Smooth muscle cell (in vitro differentiated cells): ENCODE measurements at regions not wholly inside any gene's neighbourhood (a gene's known extent, or its start where the extent isn't known, plus 50 kb on each side); places are given as distances from the start of the nearest gene placed in this dataset.
"Not testable (repeated sequence)": the region's sequence is repeated elsewhere in the genome, so short reads cannot be mapped to it uniquely, and the experiment has no call there.

Source experiments
- DNase-seq: peaks from one replicate; lab custom pipeline; 2025; ENCODE audit not compliant: unreplicated experiment; lab: John Stamatoyannopoulos, UW
- H2AFZ ChIP-seq: fragments of 200-600 bp; sonication (generic); 2 replicates; pipeline ENCODE4 v1.6.0; 2016; ENCODE audit warnings: antibody characterized with exemption, low read depth, mild to moderate bottlenecking
- H3F3A ChIP-seq: fragments of 200-600 bp; sonication (generic); 2 replicates; pipeline ENCODE4 v1.6.0; 2017; ENCODE audit warnings: antibody characterized with exemption, low read depth
- H3K27ac ChIP-seq: fragments of 200-600 bp; sonication (generic); 2 replicates; pipeline ENCODE4 v1.5.1; 2016; ENCODE audit warnings: low read depth, mild to moderate bottlenecking
- H3K27me3 ChIP-seq: fragments of 200-600 bp; sonication (generic); 2 replicates; pipeline ENCODE4 v1.6.1; 2016; ENCODE audit warnings: low read depth, mild to moderate bottlenecking
- H3K36me3 ChIP-seq: fragments of 200-600 bp; sonication (generic); 2 replicates; pipeline ENCODE4 v1.5.1; 2016; ENCODE audit warnings: low read depth
- H3K4me1 ChIP-seq: fragments of 200-600 bp; sonication (generic); 2 replicates; pipeline ENCODE4 v1.5.1; 2016; ENCODE audit warnings: low read depth
- H3K4me2 ChIP-seq: fragments of 200-600 bp; sonication (generic); 2 replicates; pipeline ENCODE4 v1.6.0; 2016; ENCODE audit warnings: mild to moderate bottlenecking
- H3K4me3 ChIP-seq: fragments of 200-600 bp; sonication (generic); 2 replicates; pipeline ENCODE4 v1.5.1; 2016; ENCODE audit warnings: mild to moderate bottlenecking
- H3K79me2 ChIP-seq: fragments of 200-600 bp; sonication (generic); 2 replicates; pipeline ENCODE4 v1.6.0; 2016; ENCODE audit warnings: low read depth, mild to moderate bottlenecking
- H3K9ac ChIP-seq: fragments of 200-600 bp; sonication (generic); 2 replicates; pipeline ENCODE4 v1.6.0; 2016; ENCODE audit warnings: low read depth
- H3K9me3 ChIP-seq: fragments of 200-600 bp; sonication (generic); replicated peaks from 2 replicates; pipeline ENCODE4 v1.5.1; 2016; ENCODE audit warnings: low read depth
- H4K20me1 ChIP-seq: fragments of 200-600 bp; sonication (generic); 2 replicates; pipeline ENCODE4 v1.6.0; 2016; ENCODE audit warnings: low read depth
- WGBS: methylation state at CpG from one replicate; pipeline ENCODE4 v1.1.7; 2016; ENCODE audit warnings: low lambda C conversion rate; 5-methylcytosine and 5-hydroxymethylcytosine counted together

DNA sequence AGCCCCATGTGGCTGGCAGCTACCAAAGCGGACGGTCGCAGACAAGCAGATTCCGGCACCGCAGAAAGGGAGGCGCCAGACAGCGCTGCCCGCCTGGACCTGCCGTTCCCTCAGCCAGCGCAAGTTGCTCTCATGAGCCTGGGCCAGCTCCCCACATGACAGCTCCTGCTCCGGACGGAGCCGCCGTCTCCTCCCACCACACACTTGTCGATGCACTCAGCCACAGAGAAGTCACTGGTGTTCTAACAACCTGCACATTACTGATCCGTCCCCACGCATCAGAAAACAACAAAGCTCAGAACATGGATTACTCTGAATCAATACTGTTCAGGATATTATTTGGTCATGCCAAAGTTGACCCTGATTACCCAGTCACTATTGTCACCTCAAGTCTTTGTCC lies 74.4 kb upstream of the TNK2 start:
- not testable (repeated sequence) for H3K4me2 ChIP-seq, H3K27me3 ChIP-seq, H3K9ac ChIP-seq, H3K27ac ChIP-seq, H3K36me3 ChIP-seq, H3F3A ChIP-seq, H3K9me3 ChIP-seq, H2AFZ ChIP-seq, H3K4me3 ChIP-seq, DNase-seq, H3K4me1 ChIP-seq
- peaks cover 10% of the 10 kb centered on the region for H3K79me2 ChIP-seq
- peaks cover 27% of the 10 kb centered on the region for H4K20me1 ChIP-seq
- WGBS, result 92% methylated on average over 17 of the region's 17 CpGs

DNA sequence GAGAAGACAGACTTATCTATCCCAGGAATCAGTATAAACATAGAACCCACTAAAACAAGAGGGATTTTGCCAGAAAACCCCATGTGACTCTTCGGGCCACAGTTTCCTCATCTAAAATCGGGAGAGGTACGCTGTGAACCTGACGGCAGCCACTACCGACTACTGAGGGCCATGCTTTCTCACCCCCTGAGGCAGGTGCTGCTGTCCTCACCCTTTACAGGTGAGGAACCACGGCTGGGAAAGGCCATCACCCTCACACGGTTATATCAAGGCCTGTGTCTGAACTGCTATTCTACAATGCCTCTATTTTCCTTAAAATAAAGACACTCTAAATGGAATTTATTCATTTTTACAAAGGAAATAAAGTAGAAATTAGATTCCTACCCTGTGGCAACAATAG lies 73.4 kb upstream of the TNK2 start:
- H3K27me3 ChIP-seq, H2AFZ ChIP-seq, H3K4me1 ChIP-seq, H3K27ac ChIP-seq, DNase-seq, H3K9ac ChIP-seq, H3K79me2 ChIP-seq, H3K4me2 ChIP-seq, H3K9me3 ChIP-seq, H3K4me3 ChIP-seq, H3F3A ChIP-seq, H3K36me3 ChIP-seq: not testable (repeated sequence)
- WGBS, result 91% methylated on average over 7 of the region's 7 CpGs
- peaks cover 24% of the 10 kb centered on the region for H4K20me1 ChIP-seq

DNA sequence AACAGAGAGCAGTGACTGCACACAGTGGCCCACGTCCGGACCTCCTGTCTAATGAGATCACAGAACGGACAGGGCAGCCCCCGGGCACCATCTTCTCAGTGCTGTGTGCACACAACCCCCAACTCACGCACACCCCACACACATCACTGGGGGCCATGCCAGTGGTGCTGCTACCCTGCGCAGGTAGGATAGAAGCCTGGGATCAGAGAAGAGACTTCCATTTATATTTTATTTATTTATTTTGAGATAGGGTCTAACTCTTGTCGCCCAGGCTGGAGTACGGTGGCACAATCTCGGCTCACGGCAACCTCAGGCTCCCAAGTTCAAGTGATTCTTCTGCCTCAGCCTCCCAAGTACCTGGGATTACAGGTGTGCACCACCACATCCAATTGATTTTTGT lies 71.5 kb upstream of the TNK2 start:
- peaks cover 20% of the 10 kb centered on the region for H4K20me1 ChIP-seq
- H3K79me2 ChIP-seq, DNase-seq, H3F3A ChIP-seq, H3K4me2 ChIP-seq, H3K27ac ChIP-seq, H3K36me3 ChIP-seq, H3K9ac ChIP-seq, H3K9me3 ChIP-seq, H2AFZ ChIP-seq, H3K4me3 ChIP-seq, H3K27me3 ChIP-seq, H3K4me1 ChIP-seq: not testable (repeated sequence)
- WGBS, result 98% methylated on average over 10 of the region's 10 CpGs

DNA sequence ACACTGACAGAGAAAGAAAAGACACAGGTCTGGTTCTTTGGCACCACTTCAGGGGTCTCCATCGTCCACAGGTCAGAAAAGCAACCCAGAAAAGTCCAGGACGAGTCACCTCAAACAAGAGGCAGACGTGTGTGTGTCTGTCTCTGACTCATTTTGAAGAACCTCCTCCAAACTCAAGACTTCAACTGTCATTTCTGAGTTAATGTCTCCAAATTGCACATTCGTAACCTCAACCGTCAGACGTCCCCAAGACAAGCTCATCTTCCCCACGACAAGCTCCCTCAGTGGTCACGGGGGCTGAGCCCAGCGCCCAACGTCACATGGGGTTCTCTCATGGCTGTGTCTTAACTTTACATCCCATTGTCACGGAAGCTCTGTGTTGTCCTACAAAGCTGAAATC lies 70.2 kb upstream of the TNK2 start:
- H4K20me1 ChIP-seq, result peaks cover 13% of the 10 kb centered on the region
- not testable (repeated sequence) for H3K4me3 ChIP-seq, H3K4me2 ChIP-seq, H3K27me3 ChIP-seq, H3K79me2 ChIP-seq, H3K4me1 ChIP-seq, H3K9ac ChIP-seq, H3K9me3 ChIP-seq, DNase-seq, H3K27ac ChIP-seq, H2AFZ ChIP-seq, H3F3A ChIP-seq, H3K36me3 ChIP-seq
- WGBS, result 93% methylated on average over 3 of the region's 11 CpGs

DNA sequence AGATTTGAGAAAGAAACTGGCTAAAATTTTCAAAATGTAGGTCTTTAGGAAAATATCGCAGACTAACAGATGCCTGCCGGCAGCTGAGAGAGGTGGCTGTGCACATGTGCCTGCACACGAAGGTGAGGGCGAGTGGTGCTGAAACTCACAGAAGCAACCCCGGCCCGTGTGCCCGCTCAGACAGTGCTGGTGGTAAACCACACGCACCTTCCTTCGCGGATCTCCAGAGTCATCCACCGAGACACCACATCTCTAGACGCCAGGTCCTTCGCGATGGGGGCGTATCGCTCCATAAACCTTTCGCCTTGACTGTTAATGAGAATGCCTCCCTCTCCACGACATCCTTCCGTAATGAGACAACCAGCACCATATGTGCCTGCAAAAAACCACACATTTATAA lies 68.5 kb upstream of the TNK2 start:
- H3K9ac ChIP-seq, H3K79me2 ChIP-seq, H3K27me3 ChIP-seq, H3K27ac ChIP-seq, H3F3A ChIP-seq, H4K20me1 ChIP-seq, DNase-seq, H3K4me2 ChIP-seq, H3K36me3 ChIP-seq, H2AFZ ChIP-seq, H3K4me3 ChIP-seq, H3K4me1 ChIP-seq, H3K9me3 ChIP-seq: not testable (repeated sequence)
- 99% methylated on average over 10 of the region's 19 CpGs for WGBS

DNA sequence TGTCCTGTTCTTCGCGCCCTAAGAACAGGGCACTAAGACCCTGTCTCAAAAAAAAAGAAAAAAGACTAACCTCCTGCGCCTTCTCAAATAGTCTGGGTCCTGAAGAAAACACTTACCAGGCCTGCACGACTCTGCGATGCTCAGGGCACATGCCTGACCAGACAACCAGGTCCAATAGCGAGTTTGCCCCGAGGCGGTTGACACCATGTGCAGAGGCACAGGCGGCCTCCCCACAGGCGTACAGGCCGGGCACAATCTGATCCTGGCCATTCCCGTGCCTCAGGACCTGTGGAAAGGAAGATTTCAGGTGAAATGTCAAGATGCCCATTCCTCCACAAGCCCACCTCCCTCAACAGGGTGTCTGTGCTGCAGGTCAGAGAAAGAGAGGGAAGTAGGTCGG lies 65.9 kb upstream of the TNK2 start:
- not testable (repeated sequence) for H2AFZ ChIP-seq, H3K4me2 ChIP-seq, H3K9ac ChIP-seq, H3K4me3 ChIP-seq, H3K27ac ChIP-seq, H3K79me2 ChIP-seq, H3K4me1 ChIP-seq, H3K36me3 ChIP-seq, H4K20me1 ChIP-seq, DNase-seq, H3F3A ChIP-seq, H3K9me3 ChIP-seq, H3K27me3 ChIP-seq
- WGBS, result 91% methylated on average over 13 of the region's 13 CpGs

DNA sequence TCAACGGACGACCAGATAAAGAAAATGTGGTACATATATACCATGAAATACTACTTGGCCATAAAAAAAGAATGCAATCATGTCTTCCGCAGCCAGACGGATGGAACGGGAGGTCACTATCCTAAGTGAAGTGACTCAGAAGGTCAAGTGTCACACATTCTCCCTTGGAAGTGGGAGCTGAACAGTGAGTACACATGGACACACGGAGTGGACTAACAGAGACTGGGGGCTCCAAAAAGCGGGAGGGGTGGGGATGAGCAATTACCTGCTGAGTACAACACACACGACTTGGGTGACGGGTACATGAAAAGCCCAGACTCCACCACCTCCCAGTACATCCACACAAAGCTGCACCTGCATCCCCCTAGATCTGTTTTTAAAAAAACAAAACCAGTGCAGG lies 62.5 kb upstream of the TNK2 start:
- not testable (repeated sequence) for H3K9ac ChIP-seq, H3K36me3 ChIP-seq, H3K27me3 ChIP-seq, H3K27ac ChIP-seq, H2AFZ ChIP-seq, H4K20me1 ChIP-seq, H3K79me2 ChIP-seq, H3K4me1 ChIP-seq, H3K4me3 ChIP-seq, DNase-seq, H3F3A ChIP-seq, H3K9me3 ChIP-seq, H3K4me2 ChIP-seq
- WGBS, result 97% methylated on average over 9 of the region's 9 CpGs

DNA sequence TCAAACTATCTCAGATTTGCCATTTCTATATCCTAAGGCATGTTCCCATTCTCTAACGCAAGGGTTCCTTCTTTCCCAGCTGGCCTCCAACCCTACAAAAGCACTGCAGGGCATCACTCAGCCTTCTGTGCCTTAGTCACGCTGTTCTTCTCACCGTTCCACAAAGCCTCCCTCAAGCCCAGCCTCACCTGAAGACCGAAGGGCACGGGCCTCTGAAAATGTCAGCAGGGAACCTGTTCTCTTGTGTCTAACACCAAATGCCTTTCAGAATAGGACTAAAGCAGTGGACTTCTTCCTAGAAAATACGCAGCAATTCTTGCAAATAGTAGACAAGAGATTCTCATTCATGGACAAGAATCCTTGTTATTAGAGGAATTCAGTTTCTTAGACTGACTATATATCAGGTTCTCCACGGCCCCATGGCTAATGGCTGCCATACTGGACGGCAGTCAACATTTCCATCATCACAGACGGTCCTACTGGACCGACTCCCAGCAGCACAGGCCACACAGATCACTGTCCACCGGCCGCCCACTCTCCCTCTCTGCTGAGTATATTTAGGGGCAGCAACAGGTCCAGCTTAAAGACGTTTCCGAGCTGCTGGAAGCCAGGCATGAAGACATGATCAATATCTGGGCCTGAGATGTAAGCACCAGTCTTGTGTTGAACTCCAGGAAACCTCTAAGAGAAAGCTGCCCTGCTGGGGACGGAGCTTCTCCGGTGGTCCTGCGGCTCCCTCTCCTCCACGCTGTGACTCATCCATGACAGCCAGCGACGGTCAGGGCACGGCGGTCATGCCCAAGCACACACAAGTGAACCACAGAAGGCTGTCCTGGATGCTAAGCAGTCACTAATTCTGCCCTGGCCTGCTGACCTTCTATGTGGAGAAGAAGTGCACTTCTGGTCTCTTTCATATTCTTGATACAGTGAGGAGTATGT lies 61.8 kb upstream of the TNK2 start:
- H3K4me1 ChIP-seq, H3K4me3 ChIP-seq, H2AFZ ChIP-seq, H3K36me3 ChIP-seq, H3K27ac ChIP-seq, H3K9ac ChIP-seq, H3K9me3 ChIP-seq, H3K27me3 ChIP-seq, H3F3A ChIP-seq, H3K79me2 ChIP-seq, DNase-seq, H4K20me1 ChIP-seq, H3K4me2 ChIP-seq: not testable (repeated sequence)
- WGBS, result 98% methylated on average over 22 of the region's 22 CpGs
